GM19328 (cell line): ENCODE measurements at regions not wholly inside any gene's neighbourhood (a gene's known extent, or its start where the extent isn't known, plus 50 kb on each side); places are given as distances from the start of the nearest gene placed in this dataset.

Source experiments
- ATAC-seq: cut with Tn5 transposase; IDR thresholded peaks from one replicate; pipeline ENCODE4 v1.9.1; 2021; ENCODE audit warnings: mild to moderate bottlenecking, moderate library complexity; ENCODE audit not compliant: unreplicated experiment

GRCh38 chr14:54301359-54301758 is 95.4 kb upstream of the CDKN3 start:
- no peak for ATAC-seq

DNA sequence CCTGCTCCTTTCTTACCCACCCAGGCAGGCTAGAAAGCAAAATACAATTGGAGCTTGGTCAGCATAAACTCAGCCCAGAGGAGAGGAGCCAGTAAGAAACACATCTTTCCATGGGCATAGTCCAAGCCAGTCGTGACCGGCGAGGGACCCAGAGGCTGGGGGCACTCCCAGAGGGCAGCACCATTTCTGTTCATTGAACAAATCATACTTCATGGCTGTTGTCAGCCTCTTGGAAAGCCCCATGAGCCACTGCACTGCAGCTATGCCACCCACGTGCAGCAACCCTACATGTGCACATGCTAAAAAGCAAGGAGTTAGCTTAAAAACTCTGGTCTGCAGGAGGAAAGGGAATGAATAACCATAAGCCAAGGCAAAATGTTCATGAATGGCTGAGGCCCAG is 90.0 kb upstream of the CDKN3 start:
- ATAC-seq: no peak

- ATAC-seq: no peak
These were observed 87.2 kb upstream of the CDKN3 start for GRCh38 chr14:54309615-54310014.

GRCh38 chr14:54310151-54310850 is 86.5 kb upstream of the CDKN3 start:
- ATAC-seq: no peak

DNA sequence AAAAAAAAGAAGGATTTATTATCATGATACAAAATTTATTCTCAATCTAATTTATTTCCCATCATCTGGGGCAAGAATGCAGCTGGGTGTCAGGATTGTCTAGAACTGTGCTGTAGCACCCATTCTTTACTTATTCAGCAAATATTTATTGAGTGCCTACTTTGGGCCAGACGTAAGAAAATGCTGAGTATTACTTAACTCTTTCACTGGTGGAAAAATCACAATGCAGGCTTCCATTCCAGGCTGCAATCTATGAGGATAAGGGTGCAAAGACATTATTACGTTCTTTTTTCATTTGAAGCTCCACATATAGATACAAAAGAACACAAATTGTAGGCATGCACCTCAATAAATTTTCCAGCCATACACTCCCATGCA is 86.0 kb upstream of the CDKN3 start:
- ATAC-seq: no peak

- no peak for ATAC-seq
These were observed 84.5 kb upstream of the CDKN3 start for GRCh38 chr14:54312166-54312801.

DNA sequence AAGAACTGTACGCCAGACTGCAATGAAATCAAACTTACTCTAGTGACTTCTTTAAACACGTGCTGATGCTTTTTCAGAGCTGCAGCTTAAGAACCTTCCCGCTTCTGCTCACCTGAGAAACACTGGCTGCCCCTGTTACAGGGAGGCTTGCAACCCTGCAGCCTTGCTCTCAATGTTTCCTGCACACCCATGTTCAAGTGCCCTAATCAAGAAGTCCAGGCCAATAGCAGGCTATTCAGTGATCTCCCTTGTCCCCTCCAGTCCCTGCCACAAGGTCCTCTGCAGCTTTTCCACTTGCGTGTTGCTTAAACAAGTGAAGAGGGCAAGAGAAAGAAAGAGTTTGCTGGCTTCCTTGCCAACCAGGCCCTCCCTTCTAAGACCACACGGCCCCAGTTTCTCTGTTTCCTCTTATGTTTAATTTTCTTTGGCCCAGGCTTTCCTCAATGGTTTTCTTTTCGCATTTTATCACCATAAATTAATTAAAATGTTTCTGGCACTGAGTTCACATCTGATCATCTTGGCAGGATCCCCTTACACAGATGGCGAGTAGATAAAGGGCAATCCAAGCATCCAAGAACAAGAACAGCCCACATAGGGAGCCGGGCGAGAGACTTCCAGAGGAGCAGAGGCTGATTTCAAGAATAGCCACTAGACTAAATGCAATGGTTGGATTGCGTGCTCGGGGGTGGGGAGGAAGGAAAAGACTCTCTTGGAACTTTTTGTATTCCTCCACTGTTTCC is 82.3 kb upstream of the CDKN3 start:
- no peak for ATAC-seq

GRCh38 chr14:54316652-54317051 is 80.2 kb upstream of the CDKN3 start:
- no peak for ATAC-seq

DNA sequence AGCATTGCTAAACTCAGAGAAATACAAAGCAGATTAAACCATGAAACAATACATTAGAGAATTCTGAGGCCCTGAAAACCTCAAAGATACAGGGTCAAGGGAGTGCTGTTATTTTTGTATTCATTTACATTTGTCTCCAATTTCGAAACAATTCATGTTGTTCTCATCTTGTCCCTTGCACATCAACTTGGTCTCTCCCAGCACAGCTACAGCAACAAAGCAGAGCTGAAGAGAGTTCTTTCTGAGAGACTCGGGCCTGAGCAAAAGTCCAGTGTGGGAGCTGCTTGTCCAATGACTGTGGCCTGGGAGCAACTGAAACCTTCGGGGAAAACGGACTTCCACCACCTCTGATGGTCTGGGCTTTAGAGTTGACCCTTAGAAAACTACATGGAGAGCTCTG is 79.4 kb upstream of the CDKN3 start:
- ATAC-seq: no peak

- no peak for ATAC-seq
These were observed 74.6 kb upstream of the CDKN3 start for GRCh38 chr14:54322246-54322645.

- no peak for ATAC-seq
These were observed 74.0 kb upstream of the CDKN3 start for GRCh38 chr14:54322701-54323337.

- no peak for ATAC-seq
These were observed 71.0 kb upstream of the CDKN3 start for GRCh38 chr14:54325766-54326165.

- no peak for ATAC-seq
These were observed 67.6 kb upstream of the CDKN3 start for GRCh38 chr14:54329082-54329695.

GRCh38 chr14:54330876-54331275 is 65.9 kb upstream of the CDKN3 start:
- no peak for ATAC-seq

DNA sequence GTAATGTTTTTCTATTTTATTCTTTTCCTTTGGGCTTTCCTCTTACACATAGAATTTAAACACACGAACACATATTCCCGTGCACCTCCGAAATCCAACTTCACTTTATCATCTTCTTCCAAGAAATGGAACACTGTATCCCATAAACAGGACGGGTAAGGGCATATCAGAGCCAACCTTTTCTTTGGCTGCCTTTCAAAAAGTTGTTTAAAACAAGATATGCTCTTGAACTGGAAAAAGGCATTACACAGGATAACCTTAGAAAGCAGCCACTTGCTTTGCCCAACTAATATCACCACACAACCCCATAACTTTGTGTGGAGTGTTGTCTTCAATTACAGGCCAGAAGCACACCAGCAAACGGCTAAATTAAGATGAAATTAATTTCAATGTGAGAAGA is 65.3 kb upstream of the CDKN3 start:
- ATAC-seq: no peak

- no peak for ATAC-seq
These were observed 64.3 kb upstream of the CDKN3 start for GRCh38 chr14:54332490-54332889.

DNA sequence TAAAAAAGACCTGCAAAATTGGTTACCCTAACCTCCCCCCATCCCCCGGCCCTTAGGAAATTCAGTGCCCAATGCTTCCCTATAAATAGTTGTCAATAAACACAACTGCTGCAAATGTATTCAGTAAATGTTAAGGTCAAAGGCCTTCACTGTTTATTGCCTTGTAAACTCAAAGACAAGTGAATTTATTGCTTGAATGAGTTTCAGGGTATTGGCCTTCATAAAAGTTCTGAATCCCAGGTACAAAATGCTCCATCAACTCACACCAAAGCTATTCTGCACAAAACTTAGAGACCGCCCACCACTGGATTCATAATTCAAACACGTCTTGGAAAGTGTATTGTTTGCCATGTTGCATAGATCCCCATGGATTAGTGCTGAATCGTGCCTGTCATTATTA is 63.3 kb upstream of the CDKN3 start:
- ATAC-seq: no peak

DNA sequence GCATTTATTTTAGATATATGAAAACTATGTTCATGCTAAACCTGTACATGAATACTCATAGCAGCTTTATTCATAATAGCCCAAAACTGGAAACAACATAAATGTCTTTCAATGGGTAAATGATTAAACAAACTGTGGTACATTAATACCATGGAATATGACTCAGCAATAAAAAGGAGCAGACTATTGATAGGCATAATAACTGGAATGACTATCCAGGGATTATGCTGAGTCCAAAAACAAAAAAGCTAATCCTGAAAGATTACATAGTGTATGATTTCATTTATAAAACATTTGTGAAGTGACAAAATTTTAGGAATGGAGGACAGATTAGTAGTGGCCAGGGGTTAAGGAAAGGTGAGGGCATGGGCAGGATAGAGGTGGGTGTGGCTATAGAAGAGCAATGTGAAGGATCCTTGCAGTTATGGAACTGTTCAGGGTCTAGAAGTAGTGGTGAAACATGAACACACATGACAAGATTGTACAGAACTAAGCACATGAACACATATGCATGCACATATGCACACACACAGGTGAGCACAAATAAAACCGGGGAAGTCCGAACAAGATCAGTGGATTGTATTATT is 61.1 kb upstream of the CDKN3 start:
- no peak for ATAC-seq

DNA sequence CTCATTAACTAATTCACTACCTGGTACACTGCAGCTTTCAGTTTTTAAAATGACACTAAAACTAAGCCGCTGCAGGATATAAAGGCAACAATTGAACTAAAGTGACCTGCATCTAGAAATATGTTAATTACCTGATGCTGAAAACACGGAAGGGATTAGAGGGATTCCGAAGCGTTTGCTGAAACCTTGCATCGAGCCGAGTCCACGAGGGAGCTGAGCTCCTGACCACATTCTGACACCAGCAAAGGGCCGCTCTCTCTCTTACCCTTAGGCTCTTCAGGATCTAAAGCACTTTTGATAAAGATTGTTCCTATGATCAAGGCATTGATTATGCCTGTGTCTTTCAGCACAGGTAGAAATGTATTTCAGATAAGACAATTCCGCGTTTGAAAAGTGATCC is 59.5 kb upstream of the CDKN3 start:
- no peak for ATAC-seq

- ATAC-seq: no peak
These were observed 58.0 kb upstream of the CDKN3 start for GRCh38 chr14:54338696-54339317.
